Jurkat, Clone E6-1 (cell line): ENCODE measurements at regions not wholly inside any gene's neighbourhood (a gene's known extent, or its start where the extent isn't known, plus 50 kb on each side); places are given as distances from the start of the nearest gene placed in this dataset.

Source experiments
- DNase-seq: peaks from one replicate; pipeline ENCODE4 v3.0.0-alpha.2; 2011; ENCODE audit warnings: low read depth, low spot score
- H3K4me3 ChIP-seq: 2 replicates; pipeline ENCODE4 v1.5.1; 2011; ENCODE audit warnings: mild to moderate bottlenecking, low read length, control low read depth, moderate library complexity

GRCh38 chr2:240208096-240208495 is 67.6 kb upstream of the OTOS start:
- no peak overlapping the region for H3K4me3 ChIP-seq
- no peak for DNase-seq

- DNase-seq, result no peak
- H3K4me3 ChIP-seq, result no peak overlapping the region
Observed at GRCh38 chr2:240208631-240209211, 68.3 kb upstream of the OTOS start.

DNA sequence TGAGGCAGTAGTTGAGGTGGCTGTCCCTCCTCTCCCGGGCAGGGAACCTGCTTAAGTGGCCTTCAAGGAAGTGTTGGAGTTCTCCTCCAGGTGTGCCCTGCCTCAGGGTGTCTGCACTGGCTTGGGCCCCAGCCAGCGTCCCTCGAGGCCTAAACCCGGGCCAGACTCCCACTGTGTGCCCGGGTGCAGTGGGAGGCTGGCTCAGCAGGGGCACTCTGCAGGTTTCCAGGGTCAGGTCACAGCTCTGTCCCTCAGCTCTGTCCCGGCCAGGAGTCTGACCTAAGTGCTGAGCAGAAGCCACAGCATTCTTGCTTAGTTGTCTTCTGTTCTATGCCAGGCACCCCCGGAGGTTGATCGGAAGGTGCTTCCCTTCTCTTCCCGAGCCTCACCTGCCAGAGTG is 69.0 kb upstream of the OTOS start:
- no peak for DNase-seq
- no peak overlapping the region for H3K4me3 ChIP-seq

DNA sequence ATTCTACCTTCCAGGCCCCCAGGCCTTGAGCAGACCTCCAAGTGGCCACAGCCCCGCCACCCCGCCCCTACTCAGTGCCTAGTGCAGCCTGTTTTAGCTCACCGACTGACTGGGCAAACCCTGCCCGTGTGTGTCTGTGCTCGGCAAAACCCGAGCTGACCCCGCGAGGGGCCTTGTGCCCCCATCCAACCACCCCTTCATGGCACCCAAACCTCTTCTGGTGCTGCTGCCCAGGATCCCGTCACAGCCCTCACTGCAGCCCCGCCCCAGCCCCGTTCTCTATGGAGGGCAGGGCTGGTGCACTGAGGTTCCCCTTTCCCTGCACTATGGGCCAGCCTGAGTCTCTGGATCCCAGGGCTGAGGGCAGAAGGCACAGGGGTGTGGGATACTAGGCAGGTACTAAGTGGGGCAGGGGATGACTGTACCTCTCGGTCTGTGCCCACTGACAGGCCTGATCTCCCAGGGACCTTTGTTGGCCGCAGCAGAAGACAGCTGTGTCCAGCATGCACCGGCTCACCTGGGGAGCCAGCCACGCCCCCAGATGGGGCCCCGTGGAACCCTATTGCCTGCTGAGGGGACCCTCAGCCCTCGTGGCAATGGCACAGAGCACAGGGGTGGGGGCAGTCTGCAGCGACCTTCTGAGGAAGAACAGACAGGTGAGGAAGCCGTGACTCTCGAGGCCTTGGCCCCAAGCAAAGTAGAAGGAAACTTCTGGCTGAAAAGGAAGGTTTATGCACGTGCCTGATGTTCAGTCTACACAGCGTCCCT is 69.9 kb upstream of the OTOS start:
- no peak for DNase-seq
- no peak overlapping the region for H3K4me3 ChIP-seq

- DNase-seq, result no peak
Observed at GRCh38 chr2:240211096-240211495, 70.6 kb upstream of the OTOS start.

GRCh38 chr2:240211598-240212424 is 71.4 kb upstream of the OTOS start:
- no peak for DNase-seq
- no peak overlapping the region for H3K4me3 ChIP-seq

More at GRCh38 chr2:240211096-240211495, 70.6 kb upstream of the OTOS start:
- H3K4me3 ChIP-seq, result no peak overlapping the region

DNA sequence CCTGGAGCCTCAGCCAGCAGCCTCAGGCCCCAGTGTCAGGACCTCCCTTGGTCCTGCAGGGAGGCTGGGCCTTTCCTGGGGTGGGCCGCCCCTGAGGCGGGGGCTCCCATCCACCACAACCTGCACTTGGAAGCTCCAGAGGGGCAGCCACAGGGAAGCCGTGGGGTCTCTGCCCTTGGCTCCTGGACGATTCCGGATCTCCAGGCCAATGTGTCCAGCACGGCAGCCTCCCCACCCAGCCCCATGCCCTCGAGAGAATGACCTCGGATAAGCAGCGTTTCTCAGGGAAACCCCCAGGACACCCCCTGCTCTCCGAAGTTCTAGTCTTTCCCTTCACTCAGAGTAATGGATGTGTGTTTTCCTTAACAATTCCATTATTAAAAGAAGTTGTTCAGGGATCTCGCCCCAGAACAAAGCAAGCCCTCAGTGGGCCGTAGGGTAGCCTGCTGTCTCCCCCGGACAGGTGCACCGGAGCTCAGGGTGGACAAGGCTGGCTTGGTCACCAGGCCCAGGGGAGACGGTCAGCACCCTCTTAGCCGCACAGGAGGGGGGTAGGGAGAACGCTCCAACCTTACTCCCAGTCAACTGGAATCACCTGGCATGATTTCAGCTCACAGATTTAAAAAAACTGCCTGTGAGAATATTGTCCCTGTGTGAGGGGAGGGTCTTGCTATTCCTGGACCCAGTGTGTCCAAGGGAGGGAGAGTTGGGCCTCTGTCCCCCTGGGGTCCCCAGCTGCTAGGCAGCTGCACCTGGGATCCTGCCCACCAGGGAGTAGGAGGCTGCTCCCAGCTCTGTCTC is 72.2 kb upstream of the OTOS start:
- DNase-seq, result no peak
- no peak overlapping the region for H3K4me3 ChIP-seq

DNA sequence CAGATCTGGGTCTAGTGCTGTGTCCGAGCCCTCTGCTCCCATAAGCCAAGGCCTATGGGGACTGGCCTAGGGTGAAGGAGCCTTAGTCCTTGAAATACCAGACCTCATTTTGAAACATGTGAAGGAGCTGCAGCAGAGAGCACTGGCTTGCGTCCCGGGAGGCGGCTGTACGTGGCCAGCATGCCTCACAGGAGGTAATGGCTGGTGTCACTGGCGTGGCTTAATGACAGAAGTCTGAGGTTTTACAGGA is 72.7 kb upstream of the OTOS start:
- no peak overlapping the region for H3K4me3 ChIP-seq
- DNase-seq, result no peak

- H3K4me3 ChIP-seq, result no peak overlapping the region
- no peak for DNase-seq
Observed at GRCh38 chr2:240213476-240214421, 73.3 kb upstream of the OTOS start.

GRCh38 chr2:240214790-240215675 is 74.6 kb upstream of the OTOS start:
- no peak for DNase-seq
- no peak overlapping the region for H3K4me3 ChIP-seq

- no peak for DNase-seq
- H3K4me3 ChIP-seq, result no peak overlapping the region
Observed at GRCh38 chr2:240215676-240216051, 75.2 kb upstream of the OTOS start.

DNA sequence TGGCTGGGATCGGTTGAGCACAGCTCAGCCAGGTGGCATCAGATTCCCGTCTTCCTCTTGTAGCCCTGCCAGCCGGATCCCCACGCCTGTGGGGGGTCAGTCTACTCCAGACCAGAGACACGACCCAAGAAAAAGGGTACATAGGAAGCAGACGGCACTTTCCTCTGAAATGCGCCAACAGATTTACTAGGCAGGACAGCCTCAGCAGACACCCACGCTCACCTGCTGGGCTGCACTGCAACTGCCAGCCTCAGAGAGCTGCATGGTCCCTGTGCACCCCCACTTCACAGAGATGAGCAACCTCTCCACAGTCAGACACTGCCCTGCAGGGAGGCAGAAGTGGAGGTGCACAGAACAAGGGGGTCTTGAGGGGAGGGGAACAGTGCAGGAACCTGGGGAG is 75.7 kb upstream of the OTOS start:
- no peak for DNase-seq
- H3K4me3 ChIP-seq, result no peak overlapping the region

DNA sequence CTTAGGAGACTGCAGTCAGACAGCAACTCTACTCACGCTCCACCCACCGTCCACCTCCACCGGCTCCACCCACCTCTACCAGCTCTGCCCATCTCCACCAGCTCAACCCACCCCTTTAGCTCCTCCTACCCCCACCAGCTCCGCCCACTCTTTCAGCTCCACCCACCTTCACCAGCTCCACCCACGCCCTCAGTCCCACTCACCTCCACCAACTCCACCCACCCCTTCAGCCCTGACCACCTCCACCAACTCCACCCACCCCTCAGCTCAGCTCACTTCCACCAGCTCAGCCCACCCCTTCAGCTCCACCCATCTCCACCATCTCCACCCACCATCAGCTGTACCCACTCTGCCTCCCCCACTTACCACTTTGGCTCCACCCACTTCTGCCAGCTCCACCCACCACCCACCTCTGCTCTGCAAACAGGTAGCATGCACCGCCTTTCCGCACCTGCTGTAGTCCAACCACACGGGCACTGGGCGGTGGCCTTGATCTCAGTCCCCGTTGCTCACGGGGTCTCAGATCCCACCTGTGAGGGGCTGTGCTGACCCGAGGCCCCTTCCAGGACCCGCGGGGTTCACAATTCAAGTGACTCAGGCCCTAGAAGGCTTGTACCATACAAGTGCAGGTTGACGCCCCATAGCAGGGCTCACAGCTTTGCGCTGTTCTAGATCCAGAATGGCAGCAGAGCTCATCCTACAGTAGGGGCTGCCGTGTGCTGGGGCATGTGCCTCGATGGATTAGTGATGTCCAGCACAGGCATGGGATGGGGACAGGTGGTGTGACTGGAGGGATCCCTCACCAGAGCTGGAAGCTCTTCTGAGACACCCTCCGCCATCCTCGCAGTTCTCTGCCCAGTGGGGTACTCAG is 77.2 kb upstream of the OTOS start:
- H3K4me3 ChIP-seq, result no peak overlapping the region
- DNase-seq, result peak; percentile 9

- no peak for DNase-seq
- no peak overlapping the region for H3K4me3 ChIP-seq
Observed at GRCh38 chr2:240219208-240219890, 78.9 kb upstream of the OTOS start.

- DNase-seq, result no peak
- H3K4me3 ChIP-seq, result no peak overlapping the region
Observed at GRCh38 chr2:240220371-240220770, 79.9 kb upstream of the OTOS start.

GRCh38 chr2:240223631-240224030 is 83.2 kb upstream of the OTOS start:
- DNase-seq, result no peak
- H3K4me3 ChIP-seq, result no peak overlapping the region
